K562 (cell line): ENCODE measurements at regions not wholly inside any gene's neighbourhood (a gene's known extent, or its start where the extent isn't known, plus 50 kb on each side); places are given as distances from the start of the nearest gene placed in this dataset.

Experiments used
- CTCF ChIP-seq, 3 experiments: IDR thresholded peaks in 2 of 3; conservative IDR thresholded peaks in 1 of 3; 2 replicates each; pipeline ENCODE4 v1.5.1; 2011 to 2012; ENCODE audit warnings: low read length in 3 of 3, mild to moderate bottlenecking in 3 of 3, control low read depth in 2 of 3, improper control_type of control experiment in 1 of 3, inconsistent platforms in 1 of 3, low read depth in 1 of 3, mixed read lengths in 1 of 3, moderate library complexity in 1 of 3; ENCODE audit not compliant: insufficient read depth in 2 of 3
- HDAC1 ChIP-seq, 2 experiments: fragments of 450-650 bp; IDR thresholded peaks; 2 replicates each; pipeline ENCODE4 v1.6.1; 2016 to 2017; ENCODE audit warnings: inconsistent platforms in 1 of 2, mild to moderate bottlenecking in 1 of 2, moderate library complexity in 1 of 2
- HDAC2 ChIP-seq: fragments of 450-650 bp; IDR thresholded peaks from 2 replicates; pipeline ENCODE4 v1.6.1; 2016; ENCODE audit warnings: mild to moderate bottlenecking
- LEF1 ChIP-seq: fragments of 450-650 bp; IDR thresholded peaks from 2 replicates; pipeline ENCODE4 v1.6.1; 2016; ENCODE audit warnings: mild to moderate bottlenecking
- SLC30A9 ChIP-seq: fragments of 250-450 bp; sonication (Bioruptor Pico); IDR thresholded peaks from 2 replicates; pipeline ENCODE4 v1.8.0; 2022; ENCODE audit warnings: mild to moderate bottlenecking, moderate library complexity
- ZNF766 ChIP-seq: fragments of 200-800 bp; sonication (Bioruptor generic); conservative IDR thresholded peaks from 2 replicates; pipeline ENCODE4 v1.6.1; 2016; ENCODE audit warnings: missing genetic modification characterization, missing compliant biosample characterization

- TF ChIP-seq CTCF (IDR thresholded peaks at IDR 0.05 in 2 of 3, conservative IDR thresholded peaks at IDR 0.05 in 1 of 3; ENCODE audit: insufficient read depth in 2 of 3, low read depth in 1 of 3, low read length in 3 of 3), result no peak
- TF ChIP-seq HDAC2, result no peak
- no peak for TF ChIP-seq HDAC1 (IDR thresholded peaks at IDR 0.05)
- no peak for TF ChIP-seq LEF1
- no peak for TF ChIP-seq ZNF766 (CRISPR knock-in tag)
- no peak for TF ChIP-seq SLC30A9 (CRISPR knock-in tag)
These were observed 634.7 kb downstream of the ARL4A start for GRCh38 chr7:13322126-13322525.
